ENCODE measurements at regions not wholly inside any gene's neighbourhood (a gene's known extent, or its start where the extent isn't known, plus 50 kb on each side); places are given as distances from the start of the nearest gene placed in this dataset.

- Histone ChIP-seq H3K36me3 (replicated peaks in 1 of 2; ENCODE audit: control insufficient read depth in 1 of 2, insufficient read depth in 2 of 2, low read length in 2 of 2) (no peaks in the 10 kb centered on the region), H3K27ac (ENCODE audit: extremely low read length, insufficient read depth, low read length) (no peak overlapping the region), H3K27me3 (ENCODE audit: control insufficient read depth in 1 of 2, insufficient read depth in 2 of 2, low read length in 2 of 2) (no peaks in the 10 kb centered on the region; a peak in 1 of 5 replicates), H3K79me2 (ENCODE audit: insufficient read depth, low read length) (no peaks in the 10 kb centered on the region), H3K4me2 (ENCODE audit: low read depth, low read length) (no peak overlapping the region), H4K20me1 (ENCODE audit: insufficient read depth, low read length) (no peaks in the 10 kb centered on the region), H3K9me3 (ENCODE audit: low read length) (peaks cover 26% of the 10 kb centered on the region), H2AFZ (ENCODE audit: low read length) (no peak overlapping the region), H3K4me1 (ENCODE audit: insufficient read depth, low read length) (peaks cover 7% of the 10 kb centered on the region; the same call in 1 of the 2 replicates), H3K9ac (ENCODE audit: insufficient read depth, low read depth, low read length) (no peak overlapping the region), H3K4me3 (replicated peaks in 1 of 3; ENCODE audit: insufficient read depth in 1 of 3, low read depth in 2 of 3, low read length in 3 of 3) (no peak overlapping the region)
- CTCF ChIA-PET (ENCODE audit: low intra/inter-chr PET ratio, low total read pairs) = no interaction called here
- TF ChIP-seq WIZ (CRISPR knock-in tag; IDR thresholded peaks at IDR 0.05) (no peak), E2F2 (CRISPR knock-in tag; IDR thresholded peaks at IDR 0.05; ENCODE audit: borderline replicate concordance) (no peak), ZBTB25 (CRISPR knock-in tag; IDR thresholded peaks at IDR 0.05) (no peak), GATAD2A (CRISPR knock-in tag; IDR thresholded peaks at IDR 0.05) (no peak), CEBPG (CRISPR knock-in tag; IDR thresholded peaks at IDR 0.05) (no peak), E2F5 (CRISPR knock-in tag; conservative IDR thresholded peaks at IDR 0.05) (no peak), NFE2L1 (CRISPR knock-in tag; IDR thresholded peaks at IDR 0.05; ENCODE audit: borderline replicate concordance) (no peak), ZNF570 (CRISPR knock-in tag; IDR thresholded peaks at IDR 0.05; ENCODE audit: borderline replicate concordance) (no peak)
- TF ChIP-seq, protein P1, sequence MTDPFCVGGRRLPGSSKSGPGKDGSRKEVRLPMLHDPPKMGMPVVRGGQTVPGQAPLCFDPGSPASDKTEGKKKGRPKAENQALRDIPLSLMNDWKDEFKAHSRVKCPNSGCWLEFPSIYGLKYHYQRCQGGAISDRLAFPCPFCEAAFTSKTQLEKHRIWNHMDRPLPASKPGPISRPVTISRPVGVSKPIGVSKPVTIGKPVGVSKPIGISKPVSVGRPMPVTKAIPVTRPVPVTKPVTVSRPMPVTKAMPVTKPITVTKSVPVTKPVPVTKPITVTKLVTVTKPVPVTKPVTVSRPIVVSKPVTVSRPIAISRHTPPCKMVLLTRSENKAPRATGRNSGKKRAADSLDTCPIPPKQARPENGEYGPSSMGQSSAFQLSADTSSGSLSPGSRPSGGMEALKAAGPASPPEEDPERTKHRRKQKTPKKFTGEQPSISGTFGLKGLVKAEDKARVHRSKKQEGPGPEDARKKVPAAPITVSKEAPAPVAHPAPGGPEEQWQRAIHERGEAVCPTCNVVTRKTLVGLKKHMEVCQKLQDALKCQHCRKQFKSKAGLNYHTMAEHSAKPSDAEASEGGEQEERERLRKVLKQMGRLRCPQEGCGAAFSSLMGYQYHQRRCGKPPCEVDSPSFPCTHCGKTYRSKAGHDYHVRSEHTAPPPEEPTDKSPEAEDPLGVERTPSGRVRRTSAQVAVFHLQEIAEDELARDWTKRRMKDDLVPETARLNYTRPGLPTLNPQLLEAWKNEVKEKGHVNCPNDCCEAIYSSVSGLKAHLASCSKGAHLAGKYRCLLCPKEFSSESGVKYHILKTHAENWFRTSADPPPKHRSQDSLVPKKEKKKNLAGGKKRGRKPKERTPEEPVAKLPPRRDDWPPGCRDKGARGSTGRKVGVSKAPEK (CRISPR knock-in tag; IDR thresholded peaks at IDR 0.05; ENCODE audit: borderline replicate concordance) = no peak
- TF ChIP-seq, protein P2, sequence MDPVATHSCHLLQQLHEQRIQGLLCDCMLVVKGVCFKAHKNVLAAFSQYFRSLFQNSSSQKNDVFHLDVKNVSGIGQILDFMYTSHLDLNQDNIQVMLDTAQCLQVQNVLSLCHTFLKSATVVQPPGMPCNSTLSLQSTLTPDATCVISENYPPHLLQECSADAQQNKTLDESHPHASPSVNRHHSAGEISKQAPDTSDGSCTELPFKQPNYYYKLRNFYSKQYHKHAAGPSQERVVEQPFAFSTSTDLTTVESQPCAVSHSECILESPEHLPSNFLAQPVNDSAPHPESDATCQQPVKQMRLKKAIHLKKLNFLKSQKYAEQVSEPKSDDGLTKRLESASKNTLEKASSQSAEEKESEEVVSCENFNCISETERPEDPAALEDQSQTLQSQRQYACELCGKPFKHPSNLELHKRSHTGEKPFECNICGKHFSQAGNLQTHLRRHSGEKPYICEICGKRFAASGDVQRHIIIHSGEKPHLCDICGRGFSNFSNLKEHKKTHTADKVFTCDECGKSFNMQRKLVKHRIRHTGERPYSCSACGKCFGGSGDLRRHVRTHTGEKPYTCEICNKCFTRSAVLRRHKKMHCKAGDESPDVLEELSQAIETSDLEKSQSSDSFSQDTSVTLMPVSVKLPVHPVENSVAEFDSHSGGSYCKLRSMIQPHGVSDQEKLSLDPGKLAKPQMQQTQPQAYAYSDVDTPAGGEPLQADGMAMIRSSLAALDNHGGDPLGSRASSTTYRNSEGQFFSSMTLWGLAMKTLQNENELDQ (CRISPR knock-in tag; IDR thresholded peaks at IDR 0.05; ENCODE audit: borderline replicate concordance) = no peak
- TF ChIP-seq, protein P3, sequence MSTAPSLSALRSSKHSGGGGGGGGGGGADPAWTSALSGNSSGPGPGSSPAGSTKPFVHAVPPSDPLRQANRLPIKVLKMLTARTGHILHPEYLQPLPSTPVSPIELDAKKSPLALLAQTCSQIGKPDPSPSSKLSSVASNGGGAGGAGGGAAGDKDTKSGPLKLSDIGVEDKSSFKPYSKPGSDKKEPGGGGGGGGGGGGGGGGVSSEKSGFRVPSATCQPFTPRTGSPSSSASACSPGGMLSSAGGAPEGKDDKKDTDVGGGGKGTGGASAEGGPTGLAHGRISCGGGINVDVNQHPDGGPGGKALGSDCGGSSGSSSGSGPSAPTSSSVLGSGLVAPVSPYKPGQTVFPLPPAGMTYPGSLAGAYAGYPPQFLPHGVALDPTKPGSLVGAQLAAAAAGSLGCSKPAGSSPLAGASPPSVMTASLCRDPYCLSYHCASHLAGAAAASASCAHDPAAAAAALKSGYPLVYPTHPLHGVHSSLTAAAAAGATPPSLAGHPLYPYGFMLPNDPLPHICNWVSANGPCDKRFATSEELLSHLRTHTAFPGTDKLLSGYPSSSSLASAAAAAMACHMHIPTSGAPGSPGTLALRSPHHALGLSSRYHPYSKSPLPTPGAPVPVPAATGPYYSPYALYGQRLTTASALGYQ (CRISPR knock-in tag; IDR thresholded peaks at IDR 0.05) = no peak
- BruUV-seq (replicated peaks) = no TSS peak
- intact Hi-C loops (cut with micrococcal nuclease; ENCODE audit: unreplicated experiment) = no loop called here
- ATAC-seq (no peak), FAIRE-seq (no peak), DNase-seq (ENCODE audit: low spot score) (no peak)
- in situ Hi-C loops (cut with HindIII; ENCODE audit: extremely low pct_ligation_motif_present, low pct_unique_long_range_greater_than_20kb) = no loop called here
- POLR2A ChIA-PET = no interaction called here
- WGBS (ENCODE audit: low lambda C conversion rate) = 1% methylated on average over 2 of the region's 2 CpGs
Observed at GRCh38 chr6:147042679-147043078, 161.5 kb upstream of the STXBP5 start.
